ENCODE measurements at regions not wholly inside any gene's neighbourhood (a gene's known extent, or its start where the extent isn't known, plus 50 kb on each side); places are given as distances from the start of the nearest gene placed in this dataset.
"Not testable (repeated sequence)": the region's sequence is repeated elsewhere in the genome, so short reads cannot be mapped to it uniquely, and the experiment has no call there.

GRCh38 chr7:21330462-21331178, 97.3 kb upstream of the SP4 start:
- ATAC-seq (no peak), DNase-seq (no peak)
- intact Hi-C loops (cut with DNase I) = no loop called here

DNA sequence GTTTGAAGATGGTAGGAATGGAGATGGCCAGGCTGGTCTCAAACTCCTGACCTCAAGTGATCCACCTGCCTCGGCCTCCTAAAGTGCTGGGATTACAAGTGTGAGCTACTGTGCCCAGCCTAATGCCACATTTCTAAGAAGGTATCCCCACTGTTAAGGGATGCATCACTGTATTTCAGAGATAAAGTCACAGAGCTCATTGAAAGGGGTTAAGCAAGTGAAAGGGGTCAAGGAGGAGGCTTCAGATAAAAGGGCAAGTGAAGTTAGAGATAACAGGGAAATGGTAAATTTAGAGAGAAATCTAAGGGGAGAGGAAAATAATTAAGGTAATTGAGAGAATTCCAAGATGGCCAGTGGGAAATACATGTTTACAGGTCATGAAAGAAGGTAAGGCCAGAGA, 93.0 kb upstream of the SP4 start:
- DNase-seq (no peak), ATAC-seq (no peak)
- intact Hi-C loops (cut with DNase I) = no loop called here

DNA sequence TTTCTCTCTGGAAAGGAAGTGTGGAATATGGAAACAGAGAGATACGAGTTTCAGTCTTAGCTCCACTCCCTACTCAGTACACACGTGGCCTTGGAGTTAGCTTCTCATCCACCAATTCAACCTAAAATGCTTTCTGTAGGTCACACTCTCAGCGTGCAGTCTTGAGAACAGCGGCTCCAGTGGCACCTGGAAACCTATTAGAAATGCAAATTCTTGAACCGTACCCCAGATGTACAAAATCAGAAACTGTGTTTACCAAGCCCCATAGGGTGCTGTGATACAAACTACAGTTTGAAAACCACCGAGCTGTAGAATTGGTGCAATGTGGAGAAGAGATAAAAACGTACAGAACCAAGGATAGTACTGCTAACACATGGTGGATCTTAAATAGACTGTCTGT, 91.1 kb upstream of the SP4 start:
- ATAC-seq (no peak), DNase-seq (no peak)
- intact Hi-C loops (cut with DNase I) = no loop called here

- ATAC-seq (no peak), DNase-seq (no peak)
- intact Hi-C loops (cut with DNase I) = no loop called here
Observed at GRCh38 chr7:21338728-21339164, 89.1 kb upstream of the SP4 start.

DNA sequence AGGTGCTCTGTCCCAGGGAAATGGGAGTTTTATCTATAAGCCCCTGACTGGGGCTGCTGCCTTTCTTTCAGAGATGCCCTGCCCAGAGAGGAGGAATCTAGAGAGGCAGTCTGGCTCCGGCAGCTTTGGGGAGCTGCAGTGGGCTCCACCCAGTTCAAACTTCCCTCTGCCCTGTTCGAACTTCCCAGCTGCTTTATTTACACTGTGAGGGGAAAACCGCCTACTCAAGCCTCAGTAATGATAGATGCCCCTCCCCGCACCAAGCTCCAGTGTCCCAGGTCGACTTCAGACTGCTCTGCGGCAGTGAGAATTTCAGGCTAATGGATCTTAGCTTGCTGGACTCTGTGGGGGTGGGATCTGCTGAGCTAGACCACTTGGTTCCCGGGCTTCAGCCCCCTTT, 83.0 kb upstream of the SP4 start:
- DNase-seq; ATAC-seq; intact Hi-C loops (cut with DNase I): not testable (repeated sequence)

DNA sequence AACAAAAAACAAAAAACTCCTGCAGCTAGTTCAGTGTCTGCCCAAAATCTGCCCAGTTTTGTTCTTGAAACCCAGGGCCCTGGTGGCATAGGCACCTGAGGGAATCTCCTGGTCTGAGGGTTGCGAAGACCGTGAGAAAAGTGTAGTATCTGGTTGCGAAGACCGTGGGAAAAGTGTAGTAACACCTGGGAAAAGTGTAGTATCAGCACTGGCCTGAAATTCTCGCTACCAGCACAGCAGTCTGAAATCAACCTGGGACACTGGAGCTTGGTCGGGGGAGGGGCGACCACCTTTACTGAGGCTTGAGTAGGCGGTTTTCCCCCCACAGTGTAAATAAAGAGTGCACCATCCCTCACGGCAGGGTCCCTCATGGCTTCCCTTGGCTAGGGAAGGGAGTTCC, 82.5 kb upstream of the SP4 start:
- no peak for ATAC-seq
- DNase-seq = no peak
- intact Hi-C loops (cut with DNase I) = no loop called here

DNA sequence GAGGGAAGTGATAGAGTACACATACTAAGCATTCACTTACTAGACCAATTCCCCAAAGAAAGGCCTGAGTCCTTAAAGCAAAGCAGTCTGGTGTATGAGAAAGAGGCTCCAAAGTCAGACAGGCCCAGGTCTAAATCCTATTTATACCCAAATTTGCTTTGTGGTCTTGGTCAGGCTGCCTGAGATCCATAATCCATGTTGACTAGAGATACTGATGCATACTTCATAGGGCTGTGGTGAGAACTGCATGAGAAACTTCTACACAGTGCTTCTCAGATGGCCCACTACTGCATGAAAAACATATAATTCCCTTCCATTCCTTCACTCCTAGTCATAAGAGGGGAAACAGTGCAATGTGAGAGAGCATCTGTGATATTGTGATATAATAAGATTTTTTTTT, 81.6 kb upstream of the SP4 start:
- no peak for DNase-seq
- ATAC-seq = no peak
- intact Hi-C loops (cut with DNase I) = no loop called here

DNA sequence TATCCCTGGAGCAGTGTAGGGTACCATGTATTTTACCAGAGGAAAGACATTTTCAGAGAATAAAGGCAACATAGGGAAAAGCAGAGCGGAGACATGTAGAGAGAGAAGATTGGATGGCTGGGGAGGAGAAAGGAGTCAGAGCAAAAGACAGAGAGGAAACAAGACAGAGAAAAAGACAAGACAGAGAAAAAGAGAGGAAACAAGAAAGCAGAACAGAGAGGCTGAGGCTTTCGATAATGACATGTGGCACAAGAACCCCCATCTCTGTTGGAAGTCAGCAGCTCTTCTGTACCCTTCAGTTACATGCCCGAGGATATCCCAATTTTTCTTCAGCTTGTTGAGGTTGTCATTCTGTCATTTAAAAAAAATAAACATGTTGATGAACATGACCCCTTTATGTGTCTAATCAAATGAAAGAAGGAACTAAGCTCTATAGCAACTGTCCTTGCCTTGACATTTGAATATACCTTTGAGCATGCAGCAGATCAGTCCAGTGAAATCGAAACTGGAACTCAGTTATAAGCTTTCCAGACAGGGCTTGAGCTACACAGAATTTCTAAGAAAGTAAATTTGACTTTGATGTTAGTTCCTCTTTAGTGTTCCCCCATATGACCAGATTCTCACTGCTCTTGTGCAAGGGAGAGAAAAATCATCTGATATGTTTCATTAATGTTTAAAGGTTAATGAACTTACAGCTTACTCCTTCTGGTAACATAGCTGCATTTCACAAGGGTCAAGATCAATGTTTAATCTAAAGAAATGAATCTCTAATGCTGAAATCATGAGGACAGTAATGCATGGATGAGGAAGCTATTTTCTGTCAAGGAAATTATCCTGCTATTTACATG, 75.1 kb upstream of the SP4 start:
- ATAC-seq (peak; percentile 39 to 55), DNase-seq (no peak)
- intact Hi-C loops (cut with DNase I) = no loop called here

- no peak for DNase-seq
- intact Hi-C loops (cut with DNase I) = no loop called here
- no peak for ATAC-seq
Observed at GRCh38 chr7:21353388-21353780, 74.5 kb upstream of the SP4 start.

- intact Hi-C loops (cut with DNase I) = no loop called here
- DNase-seq (no peak), ATAC-seq (no peak)
Observed at GRCh38 chr7:21354284-21354683, 73.6 kb upstream of the SP4 start.

DNA sequence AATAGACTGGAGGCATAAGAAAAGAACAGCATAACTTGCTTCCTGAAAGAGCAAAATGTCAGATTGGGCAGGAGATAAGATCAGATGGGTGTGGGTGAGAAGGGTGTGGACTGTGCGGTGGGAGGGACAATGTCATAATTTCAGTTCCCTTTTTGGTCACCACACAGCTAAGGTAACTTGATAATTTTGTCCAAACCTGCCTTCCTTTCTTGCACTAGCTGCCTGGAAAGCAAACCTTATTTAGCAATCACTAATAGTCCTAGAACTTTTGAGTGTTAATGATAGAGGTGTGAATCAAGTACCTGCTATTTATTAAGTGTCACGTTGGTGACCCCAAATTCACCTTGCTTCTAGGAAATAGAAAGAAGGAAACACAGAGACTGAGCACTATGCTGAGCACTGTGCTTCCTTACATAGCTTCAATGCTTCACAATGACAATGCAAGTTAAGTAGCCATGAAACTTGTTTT, 72.4 kb upstream of the SP4 start:
- intact Hi-C loops (cut with DNase I) = no loop called here
- DNase-seq (no peak), ATAC-seq (peak; percentile 47 to 67)

DNA sequence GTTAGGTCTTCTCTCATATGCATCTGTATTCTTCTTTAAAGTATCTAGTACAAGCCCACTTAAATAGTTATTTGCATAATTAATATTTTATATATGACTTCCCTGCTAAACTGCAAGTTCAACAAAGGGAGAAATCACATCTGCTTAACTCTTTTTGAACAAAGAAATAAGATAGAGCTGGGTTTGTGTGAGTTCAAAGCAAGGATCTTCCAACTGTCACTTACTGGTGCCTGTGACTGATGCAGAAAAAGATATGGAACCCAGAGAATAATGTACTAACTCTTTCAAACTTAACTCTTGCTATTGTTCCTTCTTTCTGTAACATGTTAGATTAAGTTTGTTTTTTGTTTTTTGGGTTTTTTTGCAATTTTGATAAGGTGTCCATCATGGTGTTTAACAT, 71.3 kb upstream of the SP4 start:
- intact Hi-C loops (cut with DNase I) = no loop called here
- ATAC-seq = no peak
- DNase-seq = no peak

- DNase-seq (no peak), ATAC-seq (no peak)
- intact Hi-C loops (cut with DNase I) = no loop called here
Observed at GRCh38 chr7:21357151-21358097, 70.5 kb upstream of the SP4 start.

DNA sequence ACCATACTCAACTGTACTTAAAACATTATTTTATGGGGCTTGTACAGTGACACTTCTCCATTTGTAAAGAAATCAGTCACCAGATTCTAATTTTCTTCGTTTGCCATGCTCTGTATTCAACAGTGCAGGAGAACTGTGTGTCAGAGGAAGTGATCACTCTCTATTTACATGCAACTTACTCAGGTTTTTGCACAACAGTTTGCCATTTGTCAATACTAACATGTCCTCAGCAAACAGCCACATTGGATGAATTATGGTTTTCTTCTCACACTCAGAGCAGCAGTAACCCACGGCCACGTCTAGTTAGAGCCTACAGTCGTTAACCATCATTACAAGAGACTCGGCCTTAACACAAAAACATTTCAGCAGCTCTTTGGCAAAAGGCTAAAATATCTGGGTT, 69.2 kb upstream of the SP4 start:
- intact Hi-C loops (cut with DNase I) = no loop called here
- ATAC-seq (no peak), DNase-seq (no peak)

- ATAC-seq = no peak
- intact Hi-C loops (cut with DNase I) = no loop called here
- no peak for DNase-seq
Observed at GRCh38 chr7:21359163-21359562, 68.7 kb upstream of the SP4 start.

- ATAC-seq (no peak), DNase-seq (no peak)
- intact Hi-C loops (cut with DNase I) = no loop called here
Observed at GRCh38 chr7:21361413-21362125, 66.3 kb upstream of the SP4 start.

- DNase-seq = no peak
- ATAC-seq = no peak
- intact Hi-C loops (cut with DNase I) = no loop called here
Observed at GRCh38 chr7:21364801-21365271, 63.0 kb upstream of the SP4 start.

- no peak for DNase-seq
- intact Hi-C loops (cut with DNase I) = no loop called here
- ATAC-seq = no peak
Observed at GRCh38 chr7:21365866-21366624, 61.8 kb upstream of the SP4 start.
